SK-N-SH (cell line): ENCODE measurements at regions not wholly inside any gene's neighbourhood (a gene's known extent, or its start where the extent isn't known, plus 50 kb on each side); places are given as distances from the start of the nearest gene placed in this dataset.

Source experiments
- CTCF ChIA-PET: fragments of 300-600, 350-600 bp; formaldehyde crosslinking; extraction: SDS; loops from one replicate; lab custom pipeline; 2021; lab: Yijun Ruan, JAX
- POLR2A ChIA-PET: fragments of 350-600 bp; sonication (Branson Sonifier 250); formaldehyde crosslinking; extraction: SDS; loops from one replicate; lab custom pipeline; 2020; ENCODE audit warnings: antibody characterized with exemption, inconsistent platforms; lab: Yijun Ruan, JAX
- DNase-seq: peaks from one replicate; pipeline ENCODE4 v3.0.0; 2012
- H2AFZ ChIP-seq: fragments of 200-600 bp; sonication (generic); 2 replicates; pipeline ENCODE4 v1.8.1; 2016; ENCODE audit warnings: antibody characterized with exemption, mild to moderate bottlenecking, low read depth
- H3F3A ChIP-seq: fragments of 200-600 bp; sonication (generic); replicated peaks from 2 replicates; pipeline ENCODE3; 2016; ENCODE audit warnings: antibody characterized with exemption, mild to moderate bottlenecking; ENCODE audit not compliant: insufficient read depth
- H3K27ac ChIP-seq, 2 experiments: fragments of 200-500 bp in 1 of 2; fragments of 200-600 bp in 1 of 2; sonication (Bioruptor generic) in 1 of 2; sonication (generic), shearing (Covaris generic) in 1 of 2; 2 replicates each; pipeline versions ENCODE4 v1.5.1 to v1.6.1; 2014 to 2016; ENCODE audit warnings: low read depth in 2 of 2, inconsistent platforms in 1 of 2, low read length in 1 of 2, mild to moderate bottlenecking in 1 of 2, mixed read lengths in 1 of 2
- H3K27me3 ChIP-seq: fragments of 200-600 bp; sonication (generic), shearing (Covaris generic); 2 replicates; pipeline ENCODE4 v1.6.1; 2016; ENCODE audit warnings: mixed run types; ENCODE audit not compliant: insufficient read depth
- H3K36me3 ChIP-seq, 2 experiments: fragments of 200-500 bp in 1 of 2; fragments of 200-600 bp in 1 of 2; sonication (Bioruptor generic) in 1 of 2; sonication (generic) in 1 of 2; replicated peaks in 1 of 2; 2 replicates each; pipeline versions ENCODE3 to v1.5.1; 2014 to 2016; ENCODE audit warnings: low read length in 1 of 2, mild to moderate bottlenecking in 1 of 2; ENCODE audit not compliant: insufficient read depth in 2 of 2, control insufficient read depth in 1 of 2
- H3K4me1 ChIP-seq, 2 experiments: fragments of 200-500 bp in 1 of 2; fragments of 200-600 bp in 1 of 2; sonication (Bioruptor generic) in 1 of 2; sonication (generic), shearing (Covaris generic) in 1 of 2; 2 replicates each; pipeline versions ENCODE4 v1.5.1 to v1.6.1; 2014 to 2016; ENCODE audit warnings: low read depth in 1 of 2, low read length in 1 of 2, mixed run types in 1 of 2; ENCODE audit not compliant: insufficient read depth in 2 of 2, control insufficient read depth in 1 of 2
- H3K4me2 ChIP-seq: fragments of 200-600 bp; sonication (generic), shearing (Covaris generic); 2 replicates; pipeline ENCODE4 v1.6.1; 2017; ENCODE audit warnings: mixed run types
- H3K4me3 ChIP-seq, 2 experiments: fragments of 200-500 bp in 1 of 2; fragments of 200-600 bp in 1 of 2; sonication (Bioruptor generic) in 1 of 2; sonication (generic), shearing (Covaris generic) in 1 of 2; 2 replicates each; pipeline versions ENCODE4 v1.5.1 to v1.8.1; 2014 to 2016; ENCODE audit warnings: low read depth in 2 of 2, inconsistent platforms in 1 of 2, low read length in 1 of 2, mild to moderate bottlenecking in 1 of 2, mixed read lengths in 1 of 2, moderate library complexity in 1 of 2
- H3K79me2 ChIP-seq: fragments of 200-600 bp; sonication (generic); 2 replicates; pipeline ENCODE4 v1.8.1; 2017; ENCODE audit warnings: mild to moderate bottlenecking; ENCODE audit not compliant: insufficient read depth
- H3K9ac ChIP-seq: fragments of 200-600 bp; sonication (generic); 2 replicates; pipeline ENCODE4 v1.6.1; 2017; ENCODE audit warnings: mixed run types
- H3K9me2 ChIP-seq: fragments of 200-600 bp; sonication (generic); 2 replicates; pipeline ENCODE4 v1.6.1; 2017; ENCODE audit warnings: mixed run types
- H3K9me3 ChIP-seq: fragments of 200-600 bp; sonication (generic); 2 replicates; pipeline ENCODE4 v1.6.1; 2017; ENCODE audit warnings: mixed run types, mild to moderate bottlenecking, moderate library complexity
- H4K20me1 ChIP-seq: fragments of 200-600 bp; sonication (generic); 2 replicates; pipeline ENCODE4 v1.6.1; 2017; ENCODE audit warnings: mild to moderate bottlenecking, mixed run types; ENCODE audit not compliant: insufficient read depth
- CHD2 ChIP-seq: fragments of 150-350 bp; IDR thresholded peaks from 2 replicates; pipeline ENCODE4 v1.6.1; 2018; ENCODE audit warnings: low read length; ENCODE audit not compliant: partially characterized antibody
- CTCF ChIP-seq: fragments of 200-600 bp; sonication (generic); IDR thresholded peaks from 2 replicates; pipeline ENCODE4 v1.6.1; 2017; ENCODE audit warnings: antibody characterized with exemption, mild to moderate bottlenecking, moderate library complexity
- ELF1 ChIP-seq: IDR thresholded peaks from 2 replicates; pipeline ENCODE4 v1.4.0; 2012
- EZH2phosphoT487 ChIP-seq: fragments of 200-600 bp; sonication (generic); IDR thresholded peaks from 2 replicates; pipeline ENCODE4 v1.6.1; 2017; ENCODE audit warnings: low read depth, mixed run types, mild to moderate bottlenecking, antibody characterized with exemption, moderate library complexity, borderline replicate concordance
- FOXJ3 ChIP-seq: sonication (generic); formaldehyde crosslinking; IDR thresholded peaks from 2 replicates; pipeline ENCODE4 v1.5.1; 2020; ENCODE audit warnings: mild to moderate bottlenecking, missing genetic modification reagents
- FOXM1 ChIP-seq: IDR thresholded peaks from 2 replicates; pipeline ENCODE4 v1.4.0; 2012; ENCODE audit warnings: low read depth, mild to moderate bottlenecking
- GABPA ChIP-seq: IDR thresholded peaks from 2 replicates; pipeline ENCODE4 v1.4.0; 2012; ENCODE audit warnings: low read depth, mild to moderate bottlenecking
- IRF3 ChIP-seq: fragments of 150-350 bp; IDR thresholded peaks from 2 replicates; pipeline ENCODE4 v1.6.1; 2016; ENCODE audit warnings: mild to moderate bottlenecking, low read depth, low read length
- MXI1 ChIP-seq: IDR thresholded peaks from 2 replicates; pipeline ENCODE4 v1.6.1; 2012; ENCODE audit warnings: mild to moderate bottlenecking, low read depth, low read length, improper control_type of control experiment
- PBX3 ChIP-seq: IDR thresholded peaks from 2 replicates; pipeline ENCODE4; 2012
- RAD21 ChIP-seq: IDR thresholded peaks from 2 replicates; pipeline ENCODE4 v1.6.1; 2012; ENCODE audit warnings: mild to moderate bottlenecking, low read length
- REST ChIP-seq: IDR thresholded peaks from 2 replicates; pipeline ENCODE4 v1.6.1; 2012; ENCODE audit warnings: mild to moderate bottlenecking, low read depth, low read length, moderate library complexity
- RFX5 ChIP-seq: IDR thresholded peaks from 2 replicates; pipeline ENCODE4 v1.6.1; 2012; ENCODE audit warnings: mild to moderate bottlenecking, improper control_type of control experiment, low read length
- SIN3A ChIP-seq: IDR thresholded peaks from 2 replicates; pipeline ENCODE4 v1.6.1; 2012; ENCODE audit warnings: low read depth, mild to moderate bottlenecking, low read length, moderate library complexity, borderline replicate concordance
- SMC3 ChIP-seq: IDR thresholded peaks from 2 replicates; pipeline ENCODE4 v1.6.1; 2012; ENCODE audit warnings: low read depth, low read length, improper control_type of control experiment
- TAF1 ChIP-seq: IDR thresholded peaks from 2 replicates; pipeline ENCODE4 v1.6.1; 2012; ENCODE audit warnings: low read depth, mild to moderate bottlenecking, low read length, moderate library complexity, borderline replicate concordance
- TCF12 ChIP-seq: IDR thresholded peaks from 2 replicates; pipeline ENCODE4 v1.4.0; 2012
- YY1 ChIP-seq: IDR thresholded peaks from 2 replicates; pipeline ENCODE4 v1.4.0; 2012; ENCODE audit warnings: low read depth, mild to moderate bottlenecking
- ZBTB33 ChIP-seq: IDR thresholded peaks from 2 replicates; pipeline ENCODE4 v1.4.0; 2012; ENCODE audit warnings: low read depth, borderline replicate concordance
- WGBS: methylation state at CpG from one replicate; pipeline ENCODE4 v1.1.6; 2017; ENCODE audit warnings: low lambda C conversion rate; 5-methylcytosine and 5-hydroxymethylcytosine counted together

- no peaks in the 10 kb centered on the region for H3K9me3 ChIP-seq
- H4K20me1 ChIP-seq = no peaks in the 10 kb centered on the region
- H3F3A ChIP-seq = no peaks in the 10 kb centered on the region
- POLR2A ChIA-PET = no interaction called here
- under 1% methylated on average over 4 of the region's 4 CpGs for WGBS
- H2AFZ ChIP-seq = no peak overlapping the region
- CTCF ChIA-PET = no interaction called here
- H3K27ac ChIP-seq = no peak overlapping the region
- no peak for DNase-seq
- H3K4me1 ChIP-seq = no peaks in the 10 kb centered on the region
- no peak overlapping the region for H3K4me3 ChIP-seq
- H3K79me2 ChIP-seq = no peaks in the 10 kb centered on the region
- no peaks in the 10 kb centered on the region for H3K9me2 ChIP-seq
- H3K9ac ChIP-seq = no peak overlapping the region
- no peaks in the 10 kb centered on the region for H3K36me3 ChIP-seq
- no peaks in the 10 kb centered on the region for H3K27me3 ChIP-seq
- no peak overlapping the region for H3K4me2 ChIP-seq
- TF ChIP-seq RAD21 (no peak), TAF1 (no peak), PBX3 (no peak), RFX5 (no peak), ELF1 (no peak), SIN3A (no peak), IRF3 (no peak), CHD2 (no peak), CTCF (no peak), YY1 (no peak), ZBTB33 (no peak), REST (no peak), GABPA (no peak), EZH2phosphoT487 (no peak), FOXM1 (no peak), TCF12 (no peak), FOXJ3 (no peak), SMC3 (no peak), MXI1 (no peak)
Observed at GRCh38 chr14:81656811-81657210, 123.2 kb upstream of the SEL1L start.
